GM19467 (cell line): ENCODE measurements at regions not wholly inside any gene's neighbourhood (a gene's known extent, or its start where the extent isn't known, plus 50 kb on each side); places are given as distances from the start of the nearest gene placed in this dataset.
A peak's percentile ranks its signal among the peaks of the same experiment; 100 is the strongest.
"Not testable (repeated sequence)": the region's sequence is repeated elsewhere in the genome, so short reads cannot be mapped to it uniquely, and the experiment has no call there.

Source experiments
- ATAC-seq: cut with Tn5 transposase; IDR thresholded peaks from one replicate; pipeline ENCODE4 v1.9.1; 2021; ENCODE audit warnings: mild to moderate bottlenecking, moderate library complexity; ENCODE audit not compliant: unreplicated experiment

DNA sequence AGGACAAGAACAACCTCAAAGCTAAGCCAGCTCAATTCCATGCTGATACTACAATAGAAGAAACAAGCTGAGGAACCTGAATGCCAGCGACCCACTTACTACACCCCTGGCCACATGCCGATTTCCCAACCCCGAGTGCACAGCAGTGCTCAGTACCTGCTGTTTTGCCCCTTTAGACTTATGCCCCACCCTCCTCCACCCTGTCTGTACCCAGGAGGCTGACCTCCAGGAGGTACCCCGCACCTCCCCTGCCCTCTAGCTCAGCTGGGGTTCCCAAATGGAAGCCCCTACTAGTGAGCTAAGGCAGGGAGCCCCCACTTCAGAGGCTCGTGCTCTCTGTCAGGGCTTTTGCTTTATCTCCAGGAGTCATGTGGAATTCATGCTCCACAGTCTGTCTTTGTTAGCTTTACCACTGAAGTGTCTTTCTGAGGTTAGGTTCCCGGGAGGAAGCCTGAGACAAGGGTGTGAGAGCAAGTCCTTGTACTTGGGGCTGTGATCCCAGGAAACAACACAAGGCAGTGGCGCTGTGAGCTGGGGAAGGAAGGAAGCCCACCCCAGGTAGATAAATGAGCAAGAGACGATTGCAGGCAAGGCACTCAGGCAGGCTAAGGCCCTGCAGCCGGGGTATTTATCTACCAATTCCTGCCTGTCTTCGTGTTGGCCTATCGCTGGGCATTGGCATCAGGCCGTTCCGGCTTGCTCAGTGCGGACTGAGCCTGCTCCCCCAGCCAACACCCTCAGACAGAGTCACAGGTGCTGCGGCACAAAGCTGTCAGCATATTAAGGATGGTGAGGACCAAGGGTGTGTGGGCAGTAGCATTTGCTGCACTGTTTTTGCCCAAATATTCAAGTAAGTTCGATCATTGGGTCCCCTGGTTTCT lies 220.5 kb downstream of the CYP26B1 start:
- ATAC-seq = no peak

DNA sequence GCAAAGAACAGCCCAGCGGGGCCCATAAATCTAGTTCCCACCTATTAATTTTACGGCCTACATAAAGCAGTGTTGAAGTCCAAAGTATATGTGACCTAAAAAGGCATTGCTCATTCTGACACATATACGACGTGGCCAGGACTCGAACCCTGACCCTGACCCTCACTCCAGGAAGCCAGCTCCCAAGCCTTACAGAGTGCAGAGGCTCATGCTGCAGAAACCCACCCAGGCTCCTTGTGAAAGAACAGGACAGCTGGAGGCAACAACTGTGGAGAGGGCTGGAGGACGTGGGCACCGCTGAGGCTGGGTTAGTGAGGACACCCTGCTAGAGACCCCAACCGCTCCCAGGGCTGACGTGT lies 221.6 kb downstream of the CYP26B1 start:
- ATAC-seq = no peak

- no peak for ATAC-seq
Measured at GRCh38 chr2:71925268-71926088, 222.2 kb downstream of the CYP26B1 start.

DNA sequence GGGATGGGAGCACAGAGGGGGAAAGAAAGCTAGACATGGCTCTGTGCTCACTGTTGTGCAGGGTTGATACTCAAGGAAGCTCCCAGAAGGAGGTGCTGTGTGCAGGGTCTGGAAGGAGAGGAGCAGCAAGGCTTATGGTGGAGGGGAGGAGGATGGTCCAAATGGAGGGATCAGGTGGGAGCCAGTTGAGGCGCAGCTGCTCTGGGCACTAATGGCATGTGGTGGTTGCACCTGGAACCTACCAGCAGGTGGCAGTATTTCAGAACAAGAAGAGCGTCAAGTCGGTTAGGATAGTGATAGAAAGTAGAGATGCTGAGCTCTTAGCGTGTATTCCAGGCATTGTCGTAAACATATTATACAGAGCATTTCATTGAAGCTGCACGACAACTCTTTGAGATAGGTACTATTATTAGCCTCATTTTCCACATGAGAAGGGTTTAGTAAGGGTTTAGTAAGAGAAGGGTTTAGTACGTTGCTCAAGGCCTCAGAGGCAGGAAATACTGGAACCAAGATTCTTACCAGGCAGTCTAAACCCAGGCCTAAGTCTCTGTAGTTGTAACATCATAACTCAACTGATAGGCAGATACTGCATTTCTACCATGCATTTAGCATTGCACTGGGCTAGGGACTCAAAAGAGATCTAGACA lies 223.7 kb downstream of the CYP26B1 start:
- ATAC-seq = peak; percentile 88

- no peak for ATAC-seq
Measured at GRCh38 chr2:71923143-71923525, 224.5 kb downstream of the CYP26B1 start.

DNA sequence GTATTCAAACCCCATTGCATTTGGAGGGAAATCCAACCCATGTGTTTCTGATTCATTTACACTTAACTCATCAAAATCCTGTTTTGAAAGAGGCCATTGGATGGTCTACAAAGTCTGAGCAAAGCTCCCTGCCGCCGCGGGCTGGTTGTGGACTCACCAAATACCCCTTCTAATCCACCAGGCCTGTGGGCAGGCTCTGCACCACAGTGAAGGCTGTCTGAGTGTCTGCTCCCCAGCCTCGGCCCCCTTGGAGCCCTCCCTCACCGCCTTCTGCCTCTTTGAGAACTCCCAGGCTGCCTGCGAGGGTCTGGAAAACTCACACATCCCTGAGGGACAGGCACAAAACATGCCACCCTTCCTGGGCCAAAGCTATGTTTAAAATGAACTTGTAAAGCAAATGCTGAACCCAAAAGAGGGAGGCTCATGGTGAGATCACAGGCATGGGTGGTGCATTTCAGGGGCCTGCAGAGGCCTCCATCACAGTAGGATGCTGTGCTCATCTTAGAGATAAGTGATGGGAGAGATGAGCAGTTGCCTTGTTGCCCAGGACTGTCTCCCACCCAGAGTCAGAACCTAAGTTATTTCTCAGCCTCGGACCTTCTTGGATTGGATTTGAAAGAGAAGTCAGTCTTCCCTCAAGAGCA lies 225.0 kb downstream of the CYP26B1 start:
- no peak for ATAC-seq

- no peak for ATAC-seq
Measured at GRCh38 chr2:71922091-71922490, 225.6 kb downstream of the CYP26B1 start.

DNA sequence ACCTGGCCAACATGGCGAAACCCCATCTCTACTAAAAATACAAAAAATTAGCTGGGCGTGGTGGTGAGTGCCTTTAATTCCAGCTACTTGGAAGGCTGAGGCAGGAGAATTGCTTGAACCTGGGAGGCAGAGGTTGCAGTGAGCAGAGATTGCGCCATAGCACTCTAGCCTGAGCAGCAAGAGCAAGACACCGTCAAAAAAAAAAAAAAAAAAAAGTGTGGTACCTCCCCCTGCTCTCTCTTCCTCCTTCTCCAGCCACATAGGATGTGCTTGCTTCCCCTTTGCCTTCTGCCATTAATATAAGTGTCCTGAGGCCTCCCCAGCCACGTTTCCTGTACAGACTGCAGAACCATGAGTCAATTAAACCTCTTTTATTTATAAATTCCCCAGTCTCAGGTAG lies 226.8 kb downstream of the CYP26B1 start:
- not testable (repeated sequence) for ATAC-seq

DNA sequence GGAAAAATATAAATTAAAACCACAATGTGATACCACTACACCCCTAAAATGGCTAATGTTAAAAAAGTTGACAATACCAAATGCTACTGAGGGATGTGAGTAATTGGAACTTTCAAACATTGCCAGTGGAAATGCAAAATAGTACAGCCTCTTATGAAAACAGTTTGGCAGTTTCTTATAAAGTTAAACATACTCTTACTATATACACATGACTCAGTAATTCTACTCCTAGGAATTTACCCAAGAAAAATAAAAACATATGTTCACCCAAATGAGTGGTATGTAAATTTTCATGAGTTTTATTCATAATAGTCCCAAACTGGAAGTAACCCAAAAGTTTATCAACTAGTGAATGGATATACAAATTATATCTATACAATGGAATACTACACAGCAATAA lies 228.0 kb downstream of the CYP26B1 start:
- ATAC-seq = no peak

DNA sequence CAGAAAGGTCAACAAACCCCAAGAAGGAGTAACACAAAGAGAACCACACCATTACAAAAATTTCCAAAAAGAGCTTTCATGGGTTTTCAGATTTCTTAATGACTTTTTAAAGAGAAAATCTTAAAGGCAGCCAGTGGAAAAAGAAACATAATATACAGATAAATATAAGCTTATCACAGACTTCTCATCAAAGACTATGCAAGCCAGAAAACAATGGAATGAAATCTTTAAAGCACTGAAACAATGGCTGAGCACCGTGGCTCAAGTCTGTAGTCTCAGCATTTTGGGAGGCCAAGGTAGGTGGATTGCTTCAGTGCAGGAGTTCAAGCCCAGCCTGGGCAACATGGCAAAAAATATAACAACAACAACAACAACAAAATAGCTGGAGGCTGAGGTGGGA lies 237.4 kb downstream of the CYP26B1 start:
- no peak for ATAC-seq

DNA sequence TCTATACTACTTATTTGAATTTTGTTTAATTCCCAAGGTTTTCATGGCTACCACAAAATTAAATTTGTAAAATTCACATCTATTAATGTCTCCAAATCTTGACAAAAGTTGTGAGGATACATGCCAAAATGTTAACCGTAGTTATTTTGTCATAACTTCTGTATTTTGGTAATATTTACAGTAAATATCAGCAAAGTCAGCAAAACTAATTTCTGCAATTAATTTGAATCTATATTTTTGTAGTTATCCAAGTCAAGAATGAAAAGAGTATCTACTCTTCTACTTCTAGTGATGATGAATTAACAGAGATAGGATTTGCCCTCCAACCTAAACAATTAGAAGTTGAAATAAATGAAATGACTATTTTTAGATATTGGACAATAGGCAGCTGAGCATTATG lies 238.9 kb downstream of the CYP26B1 start:
- ATAC-seq = no peak

DNA sequence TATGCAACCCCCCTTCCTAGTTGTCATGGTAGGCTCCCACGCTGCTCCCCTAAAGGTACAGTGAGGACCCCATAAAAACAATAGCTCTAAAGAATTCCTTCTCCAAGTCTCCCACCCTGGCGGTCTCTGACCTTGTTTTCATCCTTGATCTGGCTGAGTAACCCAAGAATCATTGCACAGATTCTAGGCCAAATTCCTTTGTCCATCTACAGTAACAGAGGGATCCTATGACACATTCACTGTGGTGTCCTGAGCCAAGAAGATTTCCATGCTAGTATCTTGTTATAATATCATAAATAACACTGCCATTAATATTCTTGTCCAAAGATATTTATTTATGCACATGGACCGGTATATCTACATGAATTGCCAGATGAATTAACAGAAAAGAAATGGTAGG lies 240.2 kb downstream of the CYP26B1 start:
- ATAC-seq = no peak

DNA sequence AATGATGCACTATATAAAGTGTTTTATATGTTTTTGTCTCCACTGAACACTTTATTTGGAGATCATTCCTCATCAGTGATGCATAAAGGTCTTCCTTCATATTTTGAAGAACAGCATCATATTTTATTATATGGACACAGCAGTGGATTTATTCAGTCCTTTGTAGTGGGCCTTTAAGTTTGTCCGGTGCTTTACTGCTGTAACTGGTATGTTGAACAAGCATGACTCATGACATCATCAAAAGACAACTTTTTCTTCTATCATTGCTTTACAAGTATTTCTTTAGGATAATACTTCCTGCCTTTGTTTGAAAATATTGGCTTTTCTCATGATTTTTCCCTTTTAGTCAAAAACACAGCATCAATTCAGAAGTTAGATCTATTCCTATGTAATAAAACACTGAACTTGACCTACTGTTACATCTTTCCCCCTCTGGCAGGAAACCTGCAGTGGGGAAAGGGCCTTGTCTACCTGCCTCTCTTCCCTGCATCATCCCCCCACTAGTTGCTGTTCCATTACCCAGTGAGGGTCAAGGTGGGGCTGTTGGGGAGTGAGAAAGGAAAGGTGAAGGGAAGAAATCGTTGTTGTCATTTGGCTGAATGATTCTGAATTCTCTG lies 241.2 kb downstream of the CYP26B1 start:
- no peak for ATAC-seq

DNA sequence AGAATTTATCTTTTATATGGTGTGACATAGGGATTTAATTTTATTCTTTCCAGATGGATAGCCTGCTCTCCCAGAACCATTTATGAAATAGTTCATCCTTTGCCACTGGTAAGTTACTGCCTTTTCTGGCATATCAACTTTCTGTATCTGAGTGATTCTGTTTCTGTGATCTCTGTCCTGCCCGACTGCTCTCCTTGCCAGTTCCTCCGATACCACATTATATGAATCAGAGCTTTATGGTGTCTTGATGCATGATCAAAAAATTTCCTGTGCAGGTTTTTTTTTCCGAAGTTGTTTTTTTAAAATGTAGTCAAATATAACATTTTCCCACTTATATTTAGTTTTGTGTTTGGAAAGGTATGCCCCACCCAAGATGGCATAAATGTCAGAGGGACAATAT lies 242.5 kb downstream of the CYP26B1 start:
- ATAC-seq = no peak

GRCh38 chr2:71903841-71904240 lies 243.8 kb downstream of the CYP26B1 start:
- no peak for ATAC-seq

DNA sequence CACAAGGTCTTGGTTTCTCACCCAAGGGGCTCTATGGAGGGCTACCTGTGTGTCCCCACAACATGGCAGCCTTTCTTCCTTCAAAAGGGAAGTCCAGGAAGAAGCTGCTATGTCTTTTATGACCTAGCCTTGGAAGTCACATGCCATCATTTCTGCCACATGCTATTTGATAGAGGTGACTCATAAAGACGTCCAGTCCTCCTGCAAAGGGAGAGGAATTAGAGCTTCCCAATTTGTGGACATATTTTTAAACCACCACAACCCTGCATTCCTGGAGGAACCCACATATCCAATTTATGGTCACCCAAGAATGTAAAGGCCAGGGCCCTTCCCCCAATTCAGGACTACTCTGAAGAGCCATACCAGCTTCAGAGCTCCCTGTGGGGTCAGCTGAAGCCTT lies 246.2 kb downstream of the CYP26B1 start:
- ATAC-seq = no peak

GRCh38 chr2:71898851-71899681 lies 248.6 kb downstream of the CYP26B1 start:
- ATAC-seq = no peak

- no peak for ATAC-seq
Measured at GRCh38 chr2:71898375-71898774, 249.3 kb downstream of the CYP26B1 start.

GRCh38 chr2:71897836-71898235 lies 249.8 kb downstream of the CYP26B1 start:
- no peak for ATAC-seq

DNA sequence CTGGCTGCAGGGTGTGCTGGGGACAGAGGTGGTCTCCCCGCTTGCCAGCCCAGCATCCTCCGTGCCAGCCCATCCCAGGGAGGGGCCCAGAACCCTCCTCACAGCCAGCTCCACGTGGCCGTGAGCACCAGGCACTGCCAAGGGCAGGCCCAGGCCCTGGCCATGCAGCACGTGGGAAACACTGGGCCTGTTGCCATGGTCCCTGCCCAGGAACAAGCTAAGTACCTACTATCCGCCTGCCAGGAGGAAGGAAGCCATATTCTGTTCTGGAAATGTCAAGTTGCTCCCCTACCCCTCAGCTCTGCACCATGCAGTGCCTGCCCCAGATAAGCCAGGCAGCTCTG lies 250.6 kb downstream of the CYP26B1 start:
- ATAC-seq = no peak
